ENCODE measurements at regions not wholly inside any gene's neighbourhood (a gene's known extent, or its start where the extent isn't known, plus 50 kb on each side); places are given as distances from the start of the nearest gene placed in this dataset.

DNA sequence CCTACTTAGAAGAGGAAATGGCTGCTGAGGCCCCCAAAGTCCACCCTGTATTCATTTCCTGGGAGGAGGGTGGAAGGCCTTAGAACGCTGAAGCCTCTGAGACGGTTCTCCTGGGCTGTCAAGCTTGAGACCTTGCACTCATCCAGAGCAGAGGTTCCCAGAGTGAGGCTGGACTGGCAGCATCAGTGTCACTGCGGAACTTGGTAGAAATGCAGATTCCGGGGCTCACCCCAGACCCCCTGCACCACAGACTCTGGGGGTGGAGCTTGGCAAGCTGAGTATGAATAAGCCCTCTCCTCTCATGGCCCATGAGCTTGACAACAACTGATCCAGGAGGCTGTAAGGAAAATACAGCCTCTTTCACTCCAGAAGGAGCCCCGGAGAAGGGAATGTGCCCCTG is 218.3 kb downstream of the IRF8 start:
- no peak for TF ChIP-seq CTCF (IDR thresholded peaks at IDR 0.05)
- H3K27ac ChIP-seq: no peak overlapping the region
- no peak for DNase-seq
- no peaks in the 10 kb centered on the region for H3K36me3 ChIP-seq
- intact Hi-C loops (cut with DNase I): no loop called here
- H3K27me3 ChIP-seq: no peaks in the 10 kb centered on the region
- no peaks in the 10 kb centered on the region for H3K9me3 ChIP-seq
- no peaks in the 10 kb centered on the region for H3K4me1 ChIP-seq
- no peak overlapping the region for H3K9ac ChIP-seq (ENCODE audit: low read depth in 2 of 2, low read length in 2 of 2)
- H3K4me3 ChIP-seq: no peak overlapping the region

GRCh38 chr16:86117756-86118155 is 218.8 kb downstream of the IRF8 start:
- H3K27me3 ChIP-seq: no peaks in the 10 kb centered on the region
- no peaks in the 10 kb centered on the region for H3K36me3 ChIP-seq
- H3K27ac ChIP-seq: no peak overlapping the region
- intact Hi-C loops (cut with DNase I): no loop called here
- no peak overlapping the region for H3K4me3 ChIP-seq
- no peaks in the 10 kb centered on the region for H3K4me1 ChIP-seq
- H3K9me3 ChIP-seq: no peaks in the 10 kb centered on the region
- H3K9ac ChIP-seq (ENCODE audit: low read depth in 2 of 2, low read length in 2 of 2): no peak overlapping the region
- DNase-seq: no peak
- no peak for TF ChIP-seq CTCF (IDR thresholded peaks at IDR 0.05)

DNA sequence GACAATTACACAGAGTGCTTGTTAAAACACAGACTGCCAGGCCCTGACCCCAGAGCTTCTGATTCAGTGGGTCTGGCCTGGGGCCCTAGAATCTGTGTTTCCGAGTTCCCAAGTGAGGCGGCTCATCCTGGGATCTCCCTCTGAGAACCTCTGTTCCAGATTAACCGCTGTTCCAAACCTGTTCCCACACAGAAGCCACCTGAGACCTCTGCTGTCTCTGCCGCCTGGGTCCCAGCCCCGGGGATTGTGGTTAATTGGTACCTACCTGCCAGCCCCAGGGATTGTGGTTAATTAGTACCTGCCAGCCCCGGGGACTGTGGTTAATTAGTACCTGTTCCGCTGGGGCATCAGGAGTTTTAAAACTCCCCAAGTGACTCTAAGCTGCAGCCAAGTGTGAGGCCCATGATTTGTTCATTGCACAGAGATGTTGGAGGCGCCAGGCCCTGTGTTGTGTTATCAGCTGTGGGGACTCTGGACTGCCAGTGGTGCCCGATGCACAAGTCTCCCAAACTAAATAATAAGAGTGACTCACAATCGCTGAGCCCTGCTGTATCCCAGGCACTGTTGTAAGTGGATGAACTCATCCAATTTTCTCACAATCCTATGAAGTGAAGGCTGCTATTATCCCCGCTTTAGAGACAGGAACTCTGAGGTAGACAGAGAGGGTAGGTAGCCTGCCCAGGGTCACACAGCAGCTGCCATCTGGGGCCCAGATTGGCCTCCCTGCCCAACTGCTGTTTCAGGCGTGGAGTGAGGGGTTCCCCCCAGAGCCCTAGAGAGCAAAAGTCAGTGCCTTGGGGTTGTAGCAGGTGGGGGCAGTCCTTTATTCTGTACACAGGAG is 219.7 kb downstream of the IRF8 start:
- intact Hi-C loops (cut with DNase I): no loop called here
- Histone ChIP-seq H3K36me3 (no peaks in the 10 kb centered on the region), H3K27ac (no peak overlapping the region), H3K4me3 (no peak overlapping the region), H3K9ac (ENCODE audit: low read depth in 2 of 2, low read length in 2 of 2) (no peak overlapping the region), H3K9me3 (no peaks in the 10 kb centered on the region), H3K4me1 (no peaks in the 10 kb centered on the region), H3K27me3 (no peaks in the 10 kb centered on the region)
- no peak for DNase-seq
- no peak for TF ChIP-seq CTCF (IDR thresholded peaks at IDR 0.05)

GRCh38 chr16:86120201-86121192 is 221.5 kb downstream of the IRF8 start:
- Histone ChIP-seq H3K9ac (ENCODE audit: low read depth in 2 of 2, low read length in 2 of 2) (no peak overlapping the region), H3K9me3 (no peaks in the 10 kb centered on the region), H3K4me1 (no peaks in the 10 kb centered on the region), H3K27ac (no peak overlapping the region), H3K36me3 (no peaks in the 10 kb centered on the region), H3K27me3 (no peaks in the 10 kb centered on the region), H3K4me3 (no peak overlapping the region)
- DNase-seq: no peak
- no peak for TF ChIP-seq CTCF (IDR thresholded peaks at IDR 0.05)
- intact Hi-C loops (cut with DNase I): no loop called here

GRCh38 chr16:86121374-86122010 is 222.5 kb downstream of the IRF8 start:
- H3K4me1 ChIP-seq: no peaks in the 10 kb centered on the region
- no peak overlapping the region for H3K27ac ChIP-seq
- H3K9me3 ChIP-seq: no peaks in the 10 kb centered on the region
- no peaks in the 10 kb centered on the region for H3K27me3 ChIP-seq
- no peaks in the 10 kb centered on the region for H3K36me3 ChIP-seq
- H3K9ac ChIP-seq (ENCODE audit: low read depth in 2 of 2, low read length in 2 of 2): no peak overlapping the region
- TF ChIP-seq CTCF (IDR thresholded peaks at IDR 0.05): no peak
- no peak overlapping the region for H3K4me3 ChIP-seq
- DNase-seq: no peak
- intact Hi-C loops (cut with DNase I): no loop called here

All from colonic mucosa (tissue), 4 donors.